Astrocyte of the cerebellum (primary cell): ENCODE measurements at regions not wholly inside any gene's neighbourhood (a gene's known extent, or its start where the extent isn't known, plus 50 kb on each side); places are given as distances from the start of the nearest gene placed in this dataset.

ENCODE experiments used
- DNase-seq: peaks from one replicate; pipeline ENCODE4 v3.0.0-alpha.2; 2011; ENCODE audit warnings: low read depth
- H3K4me3 ChIP-seq: 2 replicates; pipeline ENCODE4 v1.5.1; 2011; ENCODE audit warnings: mild to moderate bottlenecking, low read depth, low read length, moderate library complexity
- in situ Hi-C: cut with HindIII; loops from 2 replicates; pipeline ENCODE4 v1.10.0; 2017; ENCODE audit warnings: low sequenced_read_pairs
- TF ChIP-seq, protein P1 (sequence below): IDR thresholded peaks from 2 replicates; pipeline ENCODE4 v1.5.1; 2012; ENCODE audit warnings: low read length, low read depth, moderate library complexity, mild to moderate bottlenecking; ENCODE audit errors: missing control alignments

DNA sequence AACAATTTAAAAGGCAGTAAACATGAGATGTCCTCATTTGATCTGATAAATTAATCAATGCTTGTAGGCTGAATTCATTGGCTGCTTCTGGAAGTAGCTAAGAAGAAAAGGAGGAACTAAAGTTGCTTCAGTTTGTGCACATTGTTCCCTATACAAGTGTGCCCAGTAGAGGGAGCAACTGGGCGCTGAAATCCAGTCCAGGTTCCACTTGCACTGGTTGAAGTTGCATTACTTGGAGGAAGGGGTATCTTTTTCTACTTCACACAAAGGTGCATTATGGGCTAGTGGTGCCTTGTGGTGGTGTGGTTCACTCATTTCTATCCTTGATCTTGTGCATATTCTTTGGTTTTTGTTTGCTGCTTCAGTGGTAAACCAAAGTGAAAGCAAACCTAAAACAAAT is 67.9 kb upstream of the SOX3 start:
- no peak overlapping the region for H3K4me3 ChIP-seq
- peak; percentile 2 for DNase-seq
- in situ Hi-C loops, result no loop called here
- TF ChIP-seq, protein P1, sequence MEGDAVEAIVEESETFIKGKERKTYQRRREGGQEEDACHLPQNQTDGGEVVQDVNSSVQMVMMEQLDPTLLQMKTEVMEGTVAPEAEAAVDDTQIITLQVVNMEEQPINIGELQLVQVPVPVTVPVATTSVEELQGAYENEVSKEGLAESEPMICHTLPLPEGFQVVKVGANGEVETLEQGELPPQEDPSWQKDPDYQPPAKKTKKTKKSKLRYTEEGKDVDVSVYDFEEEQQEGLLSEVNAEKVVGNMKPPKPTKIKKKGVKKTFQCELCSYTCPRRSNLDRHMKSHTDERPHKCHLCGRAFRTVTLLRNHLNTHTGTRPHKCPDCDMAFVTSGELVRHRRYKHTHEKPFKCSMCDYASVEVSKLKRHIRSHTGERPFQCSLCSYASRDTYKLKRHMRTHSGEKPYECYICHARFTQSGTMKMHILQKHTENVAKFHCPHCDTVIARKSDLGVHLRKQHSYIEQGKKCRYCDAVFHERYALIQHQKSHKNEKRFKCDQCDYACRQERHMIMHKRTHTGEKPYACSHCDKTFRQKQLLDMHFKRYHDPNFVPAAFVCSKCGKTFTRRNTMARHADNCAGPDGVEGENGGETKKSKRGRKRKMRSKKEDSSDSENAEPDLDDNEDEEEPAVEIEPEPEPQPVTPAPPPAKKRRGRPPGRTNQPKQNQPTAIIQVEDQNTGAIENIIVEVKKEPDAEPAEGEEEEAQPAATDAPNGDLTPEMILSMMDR, result peak; percentile 70

DNA sequence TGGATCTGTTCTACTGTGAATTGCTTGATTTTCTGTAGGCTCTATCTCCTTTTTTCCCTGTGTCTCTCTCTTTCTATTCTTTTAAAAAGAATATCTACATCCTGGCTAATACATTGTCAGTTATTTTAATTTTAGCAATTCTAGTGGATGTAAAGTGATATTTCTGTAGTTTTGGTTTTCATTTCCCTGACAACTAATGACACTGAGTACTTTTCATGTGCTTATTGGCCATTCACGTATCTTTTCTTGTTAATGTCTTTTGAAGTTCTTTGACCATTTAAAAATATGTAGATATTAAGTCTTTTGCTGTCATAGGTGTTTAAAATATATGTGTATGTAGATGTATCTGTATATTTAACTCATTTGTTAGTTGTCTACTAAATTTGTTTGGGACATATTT is 59.0 kb upstream of the SOX3 start:
- in situ Hi-C loops, result no loop called here
- DNase-seq, result no peak
- no peak overlapping the region for H3K4me3 ChIP-seq
- TF ChIP-seq, protein P1, result no peak
